ENCODE measurements at regions not wholly inside any gene's neighbourhood (a gene's known extent, or its start where the extent isn't known, plus 50 kb on each side); places are given as distances from the start of the nearest gene placed in this dataset.

GRCh38 chr11:45569776-45570175 lies 95.6 kb downstream of the CHST1 start:
- TF ChIP-seq, protein P1, sequence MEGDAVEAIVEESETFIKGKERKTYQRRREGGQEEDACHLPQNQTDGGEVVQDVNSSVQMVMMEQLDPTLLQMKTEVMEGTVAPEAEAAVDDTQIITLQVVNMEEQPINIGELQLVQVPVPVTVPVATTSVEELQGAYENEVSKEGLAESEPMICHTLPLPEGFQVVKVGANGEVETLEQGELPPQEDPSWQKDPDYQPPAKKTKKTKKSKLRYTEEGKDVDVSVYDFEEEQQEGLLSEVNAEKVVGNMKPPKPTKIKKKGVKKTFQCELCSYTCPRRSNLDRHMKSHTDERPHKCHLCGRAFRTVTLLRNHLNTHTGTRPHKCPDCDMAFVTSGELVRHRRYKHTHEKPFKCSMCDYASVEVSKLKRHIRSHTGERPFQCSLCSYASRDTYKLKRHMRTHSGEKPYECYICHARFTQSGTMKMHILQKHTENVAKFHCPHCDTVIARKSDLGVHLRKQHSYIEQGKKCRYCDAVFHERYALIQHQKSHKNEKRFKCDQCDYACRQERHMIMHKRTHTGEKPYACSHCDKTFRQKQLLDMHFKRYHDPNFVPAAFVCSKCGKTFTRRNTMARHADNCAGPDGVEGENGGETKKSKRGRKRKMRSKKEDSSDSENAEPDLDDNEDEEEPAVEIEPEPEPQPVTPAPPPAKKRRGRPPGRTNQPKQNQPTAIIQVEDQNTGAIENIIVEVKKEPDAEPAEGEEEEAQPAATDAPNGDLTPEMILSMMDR (IDR thresholded peaks at IDR 0.05) = no peak
- no peak for TF ChIP-seq POLR2A (IDR thresholded peaks at IDR 0.05)

Measured in body of pancreas (tissue), 4 donors.